Ascending aorta (tissue), 2 donors: ENCODE measurements at regions not wholly inside any gene's neighbourhood (a gene's known extent, or its start where the extent isn't known, plus 50 kb on each side); places are given as distances from the start of the nearest gene placed in this dataset.

Experiments
- DNase-seq, 2 donors: peaks; one replicate each; pipeline ENCODE4 v3.0.0-alpha.2; 2019; ENCODE audit warnings: low spot score in 2 of 2
- H3K27ac ChIP-seq, 2 donors: fragments of 200-600 bp; sonication (generic); one replicate each; pipeline ENCODE4 v1.5.1; 2016 to 2017; ENCODE audit warnings: mild to moderate bottlenecking in 1 of 2
- H3K27me3 ChIP-seq: fragments of 200-600 bp; sonication (generic); one replicate; pipeline ENCODE4 v1.5.1; 2017
- H3K36me3 ChIP-seq, 2 donors: fragments of 200-600 bp; sonication (generic); one replicate each; pipeline ENCODE4 v1.5.1; 2016
- H3K4me1 ChIP-seq, 2 donors: fragments of 200-600 bp; sonication (generic); one replicate each; pipeline ENCODE4 v1.5.1; 2016 to 2017; ENCODE audit warnings: mild to moderate bottlenecking in 1 of 2
- H3K4me3 ChIP-seq, 2 donors: fragments of 200-600 bp; sonication (generic); one replicate each; pipeline ENCODE4 v1.5.1; 2016 to 2017; ENCODE audit warnings: mild to moderate bottlenecking in 1 of 2
- H3K9me3 ChIP-seq, 2 donors: fragments of 200-600 bp; sonication (generic); one replicate each; pipeline ENCODE4 v1.5.1; 2016
- CTCF ChIP-seq, 3 experiments: fragments of 200-600 bp in 2 of 3; fragments of 450-650 bp in 1 of 3; sonication (generic) in 2 of 3; IDR thresholded peaks; one replicate each; pipeline ENCODE4 v1.5.1; 2016 to 2019; ENCODE audit warnings: antibody characterized with exemption in 3 of 3, mild to moderate bottlenecking in 1 of 3, moderate library complexity in 1 of 3
- intact Hi-C: fragments of 100-400 bp; cut with DNase I; formaldehyde crosslinking; loops from one replicate; pipeline ENCODE4 v1.15.1; 2023

- no peak overlapping the region for H3K27ac ChIP-seq
- H3K4me1 ChIP-seq, result no peaks in the 10 kb centered on the region
- DNase-seq, result no peak
- intact Hi-C loops, result no loop called here
- H3K9me3 ChIP-seq, result no peaks in the 10 kb centered on the region
- H3K4me3 ChIP-seq, result no peak overlapping the region
- no peaks in the 10 kb centered on the region for H3K27me3 ChIP-seq
- TF ChIP-seq CTCF (IDR thresholded peaks at IDR 0.05), result no peak
- no peaks in the 10 kb centered on the region for H3K36me3 ChIP-seq
These were observed 334.1 kb downstream of the RRAGC start for GRCh38 chr1:38525343-38526043.

GRCh38 chr1:38524025-38524641 lies 335.4 kb downstream of the RRAGC start:
- DNase-seq, result no peak
- Histone ChIP-seq H3K4me1 (no peaks in the 10 kb centered on the region), H3K36me3 (no peaks in the 10 kb centered on the region), H3K4me3 (no peak overlapping the region), H3K27me3 (no peaks in the 10 kb centered on the region), H3K9me3 (no peaks in the 10 kb centered on the region), H3K27ac (no peak overlapping the region)
- no peak for TF ChIP-seq CTCF (IDR thresholded peaks at IDR 0.05)
- intact Hi-C loops, result no loop called here

- no peaks in the 10 kb centered on the region for H3K4me1 ChIP-seq
- no peaks in the 10 kb centered on the region for H3K36me3 ChIP-seq
- no peak overlapping the region for H3K27ac ChIP-seq
- intact Hi-C loops, result no loop called here
- H3K4me3 ChIP-seq, result no peak overlapping the region
- H3K9me3 ChIP-seq, result no peaks in the 10 kb centered on the region
- no peaks in the 10 kb centered on the region for H3K27me3 ChIP-seq
- no peak for DNase-seq
- TF ChIP-seq CTCF (IDR thresholded peaks at IDR 0.05), result no peak
These were observed 336.0 kb downstream of the RRAGC start for GRCh38 chr1:38523568-38523939.

GRCh38 chr1:38522915-38523567 lies 336.5 kb downstream of the RRAGC start:
- Histone ChIP-seq H3K4me1 (no peaks in the 10 kb centered on the region), H3K9me3 (no peaks in the 10 kb centered on the region), H3K4me3 (no peak overlapping the region), H3K36me3 (no peaks in the 10 kb centered on the region), H3K27me3 (no peaks in the 10 kb centered on the region), H3K27ac (no peak overlapping the region)
- DNase-seq, result no peak
- no peak for TF ChIP-seq CTCF (IDR thresholded peaks at IDR 0.05)
- intact Hi-C loops, result no loop called here

GRCh38 chr1:38516560-38516959 lies 343.0 kb downstream of the RRAGC start:
- no peaks in the 10 kb centered on the region for H3K36me3 ChIP-seq
- no peak overlapping the region for H3K27ac ChIP-seq
- no peak for DNase-seq
- H3K4me3 ChIP-seq, result no peak overlapping the region
- intact Hi-C loops, result no loop called here
- no peaks in the 10 kb centered on the region for H3K9me3 ChIP-seq
- H3K4me1 ChIP-seq, result no peaks in the 10 kb centered on the region
- no peak for TF ChIP-seq CTCF (IDR thresholded peaks at IDR 0.05)
- no peaks in the 10 kb centered on the region for H3K27me3 ChIP-seq
